DMS 273 (cell line): ENCODE measurements at regions not wholly inside any gene's neighbourhood (a gene's known extent, or its start where the extent isn't known, plus 50 kb on each side); places are given as distances from the start of the nearest gene placed in this dataset.

Experiments
- DNase-seq: peaks from one replicate; lab custom pipeline; 2025; ENCODE audit not compliant: unreplicated experiment; lab: John Stamatoyannopoulos, UW

- DNase-seq, result no peak
Observed at GRCh38 chr6:48833916-48834315, 629.1 kb downstream of the MMUT start.

- DNase-seq, result no peak
Observed at GRCh38 chr6:48826901-48827701, 636.0 kb downstream of the MMUT start.

- no peak for DNase-seq
Observed at GRCh38 chr6:48826152-48826515, 636.9 kb downstream of the MMUT start.

- DNase-seq, result no peak
Observed at GRCh38 chr6:48825501-48826151, 637.4 kb downstream of the MMUT start.

GRCh38 chr6:48818052-48818412, 645.0 kb downstream of the MMUT start:
- no peak for DNase-seq

- no peak for DNase-seq
Observed at GRCh38 chr6:48817333-48818051, 645.6 kb downstream of the MMUT start.

GRCh38 chr6:48814957-48815356, 648.1 kb downstream of the MMUT start:
- DNase-seq, result no peak

- DNase-seq, result no peak
Observed at GRCh38 chr6:48813836-48814235, 649.2 kb downstream of the MMUT start.

- DNase-seq, result no peak
Observed at GRCh38 chr6:48809700-48810099, 653.4 kb downstream of the MMUT start.

GRCh38 chr6:48809245-48809644, 653.8 kb downstream of the MMUT start:
- DNase-seq, result no peak

GRCh38 chr6:48798296-48798695, 664.8 kb downstream of the MMUT start:
- no peak for DNase-seq

- DNase-seq, result no peak
Observed at GRCh38 chr6:48782225-48782624, 671.2 kb upstream of the PTCHD4 start.

- no peak for DNase-seq
Observed at GRCh38 chr6:48777411-48777810, 666.4 kb upstream of the PTCHD4 start.

GRCh38 chr6:48775157-48775556, 664.2 kb upstream of the PTCHD4 start:
- no peak for DNase-seq

- no peak for DNase-seq
Observed at GRCh38 chr6:48774276-48774675, 663.3 kb upstream of the PTCHD4 start.

GRCh38 chr6:48766349-48766748, 655.4 kb upstream of the PTCHD4 start:
- DNase-seq, result no peak

- DNase-seq, result peak; percentile 58
Observed at GRCh38 chr6:48765352-48765961, 654.5 kb upstream of the PTCHD4 start.

GRCh38 chr6:48764286-48765044, 653.5 kb upstream of the PTCHD4 start:
- DNase-seq, result no peak

- DNase-seq, result no peak
Observed at GRCh38 chr6:48757661-48758060, 646.7 kb upstream of the PTCHD4 start.

GRCh38 chr6:48755315-48755714, 644.3 kb upstream of the PTCHD4 start:
- DNase-seq, result no peak

- no peak for DNase-seq
Observed at GRCh38 chr6:48754641-48755040, 643.6 kb upstream of the PTCHD4 start.
